HFFc6 (cell line): ENCODE measurements at regions not wholly inside any gene's neighbourhood (a gene's known extent, or its start where the extent isn't known, plus 50 kb on each side); places are given as distances from the start of the nearest gene placed in this dataset.

Experiments used
- DNase-seq: peaks from one replicate; pipeline ENCODE4 v3.0.0-alpha.2; 2018
- H3K27ac Mint-ChIP-seq: 2 replicates; pipeline ENCODE4 v1.8.0; 2020; ENCODE audit warnings: mild to moderate bottlenecking, mixed read lengths
- H3K27me3 Mint-ChIP-seq: 2 replicates; pipeline ENCODE4 v1.8.0; 2021; ENCODE audit warnings: mild to moderate bottlenecking, moderate library complexity, mixed read lengths; ENCODE audit not compliant: insufficient read depth
- H3K36me3 Mint-ChIP-seq: 2 replicates; pipeline ENCODE4 v1.8.0; 2021; ENCODE audit warnings: low read depth, mixed read lengths
- H3K4me1 Mint-ChIP-seq: 2 replicates; pipeline ENCODE4 v1.8.0; 2020; ENCODE audit warnings: low read depth, mixed read lengths
- H3K4me3 Mint-ChIP-seq: 2 replicates; pipeline ENCODE4 v1.8.0; 2020; ENCODE audit warnings: mild to moderate bottlenecking, moderate library complexity, mixed read lengths
- H3K9me3 Mint-ChIP-seq: 2 replicates; pipeline ENCODE4 v1.8.0; 2020; ENCODE audit warnings: mild to moderate bottlenecking, mixed read lengths
- CTCF ChIP-seq: fragments of 200-600 bp; sonication (generic); IDR thresholded peaks from 2 replicates; pipeline ENCODE4 v1.5.0; 2021; ENCODE audit warnings: antibody characterized with exemption, mild to moderate bottlenecking

DNA sequence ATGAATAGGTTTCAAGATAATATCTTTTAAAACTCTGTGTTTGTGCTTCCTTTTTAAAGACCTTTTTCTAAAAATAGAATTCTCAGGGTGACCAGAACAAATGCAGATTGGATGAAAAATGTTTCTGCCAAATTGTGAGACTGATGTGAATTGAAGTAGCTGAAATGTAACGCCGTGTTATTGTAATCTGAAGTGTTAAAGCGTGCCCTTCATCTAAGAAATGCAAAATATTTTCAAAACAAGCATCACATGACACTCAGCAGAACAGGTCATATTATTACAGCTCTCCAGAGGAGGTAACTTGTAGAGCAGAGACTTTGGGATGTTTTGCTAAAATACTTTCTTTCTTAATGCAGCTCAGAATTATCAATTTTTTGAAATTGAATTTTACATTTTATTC is 90.0 kb upstream of the PLEKHA5 start:
- Mint-ChIP-seq H3K27ac (no peak overlapping the region), H3K27me3 (no peaks in the 10 kb centered on the region), H3K9me3 (no peaks in the 10 kb centered on the region), H3K4me1 (peaks cover 21% of the 10 kb centered on the region), H3K4me3 (no peak overlapping the region), H3K36me3 (no peaks in the 10 kb centered on the region)
- no peak for TF ChIP-seq CTCF
- DNase-seq, result no peak

DNA sequence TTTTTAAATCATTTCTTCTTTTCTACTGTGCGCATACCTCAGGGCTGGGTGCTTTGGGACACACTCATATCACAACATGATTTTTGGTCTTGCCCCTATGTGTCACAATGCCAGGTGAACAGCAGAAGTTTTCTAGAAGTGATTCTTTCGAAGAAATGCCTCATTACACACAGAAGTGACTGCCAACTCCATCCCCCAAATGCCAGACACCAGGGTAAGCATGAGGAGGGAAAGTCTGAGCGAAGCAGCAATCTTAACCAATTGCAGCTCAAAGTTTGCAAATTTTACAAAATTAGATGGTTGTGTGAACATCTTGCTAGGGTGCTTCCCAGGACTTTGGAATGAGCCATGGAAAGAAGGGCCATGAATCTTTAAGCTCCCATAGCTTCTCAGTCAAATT is 87.3 kb upstream of the PLEKHA5 start:
- no peaks in the 10 kb centered on the region for H3K36me3 Mint-ChIP-seq
- no peaks in the 10 kb centered on the region for H3K9me3 Mint-ChIP-seq
- no peaks in the 10 kb centered on the region for H3K27me3 Mint-ChIP-seq
- H3K27ac Mint-ChIP-seq, result no peak overlapping the region
- DNase-seq, result no peak
- no peak overlapping the region for H3K4me3 Mint-ChIP-seq
- peaks cover 15% of the 10 kb centered on the region for H3K4me1 Mint-ChIP-seq
- no peak for TF ChIP-seq CTCF

- no peaks in the 10 kb centered on the region for H3K36me3 Mint-ChIP-seq
- DNase-seq, result no peak
- H3K4me3 Mint-ChIP-seq, result no peak overlapping the region
- no peaks in the 10 kb centered on the region for H3K9me3 Mint-ChIP-seq
- no peak for TF ChIP-seq CTCF
- H3K4me1 Mint-ChIP-seq, result peaks cover 28% of the 10 kb centered on the region
- H3K27ac Mint-ChIP-seq, result no peak overlapping the region
- no peaks in the 10 kb centered on the region for H3K27me3 Mint-ChIP-seq
Observed at GRCh38 chr12:19044430-19044829, 85.1 kb upstream of the PLEKHA5 start.

- no peak overlapping the region for H3K4me3 Mint-ChIP-seq
- no peak overlapping the region for H3K27ac Mint-ChIP-seq
- H3K27me3 Mint-ChIP-seq, result peaks cover 1% of the 10 kb centered on the region; the same call in 1 of the 2 replicates
- no peaks in the 10 kb centered on the region for H3K36me3 Mint-ChIP-seq
- TF ChIP-seq CTCF, result no peak
- no peaks in the 10 kb centered on the region for H3K9me3 Mint-ChIP-seq
- peaks cover 28% of the 10 kb centered on the region for H3K4me1 Mint-ChIP-seq
- no peak for DNase-seq
Observed at GRCh38 chr12:19044891-19045290, 84.6 kb upstream of the PLEKHA5 start.

DNA sequence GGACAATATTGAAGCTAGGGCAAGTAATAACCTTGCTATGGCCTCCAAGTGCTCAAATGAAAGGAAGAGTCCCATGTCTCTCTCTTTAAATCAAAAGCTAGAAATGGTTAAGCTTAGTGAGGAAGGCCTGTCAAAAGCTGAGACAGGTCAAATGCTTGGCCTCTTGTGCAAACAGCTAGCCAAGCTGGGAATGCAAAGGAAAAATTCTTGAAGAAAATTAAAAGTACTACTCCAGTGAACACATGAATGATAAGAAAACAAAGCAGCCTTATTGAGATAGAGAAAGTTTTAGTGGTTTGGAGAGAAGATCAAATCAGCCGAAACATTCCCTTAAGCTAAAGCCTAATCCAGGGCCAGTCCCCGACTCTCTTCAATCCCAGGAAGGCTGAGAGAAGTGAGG is 84.1 kb upstream of the PLEKHA5 start:
- DNase-seq, result no peak
- Mint-ChIP-seq H3K36me3 (no peaks in the 10 kb centered on the region), H3K9me3 (no peaks in the 10 kb centered on the region), H3K4me1 (peaks cover 28% of the 10 kb centered on the region), H3K27me3 (peaks cover 3% of the 10 kb centered on the region; the same call in 1 of the 2 replicates), H3K27ac (no peak overlapping the region), H3K4me3 (no peak overlapping the region)
- TF ChIP-seq CTCF, result no peak

DNA sequence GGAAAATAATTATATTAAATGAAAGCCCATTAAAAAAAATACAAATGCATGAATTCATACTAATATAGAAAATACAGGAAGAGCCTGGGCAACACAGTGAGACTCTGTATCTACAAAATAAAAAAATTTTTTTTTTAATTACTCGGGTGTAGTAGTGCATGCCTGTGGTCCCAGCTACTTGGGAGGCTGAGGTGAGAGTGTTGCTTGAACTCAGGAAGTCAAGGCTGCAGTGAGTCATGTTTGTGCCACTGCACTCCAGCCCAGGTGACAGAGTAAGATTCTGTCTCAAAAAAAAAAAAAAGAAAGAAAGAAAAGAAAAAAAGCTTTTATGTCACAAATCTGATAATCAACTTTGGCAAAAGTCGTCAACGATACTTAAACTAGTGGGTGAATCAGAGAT is 80.6 kb upstream of the PLEKHA5 start:
- Mint-ChIP-seq H3K36me3 (no peaks in the 10 kb centered on the region), H3K27ac (no peak overlapping the region), H3K9me3 (no peaks in the 10 kb centered on the region), H3K4me1 (peaks cover 28% of the 10 kb centered on the region), H3K4me3 (no peak overlapping the region), H3K27me3 (peaks cover 3% of the 10 kb centered on the region; the same call in 1 of the 2 replicates)
- no peak for DNase-seq
- TF ChIP-seq CTCF, result no peak
